IgD-negative memory B cell (primary cell): ENCODE measurements at regions not wholly inside any gene's neighbourhood (a gene's known extent, or its start where the extent isn't known, plus 50 kb on each side); places are given as distances from the start of the nearest gene placed in this dataset.

Experiments
- H3K27ac Mint-ChIP-seq, 3 donors: one replicate each; pipeline ENCODE4 v1.8.0; 2020 to 2022; ENCODE audit warnings: mild to moderate bottlenecking in 3 of 3, mixed read lengths in 3 of 3, moderate library complexity in 1 of 3
- H3K27me3 Mint-ChIP-seq: one replicate; pipeline ENCODE4 v1.8.0; 2021; ENCODE audit warnings: mixed read lengths
- H3K36me3 Mint-ChIP-seq: one replicate; pipeline ENCODE4 v1.8.0; 2020; ENCODE audit warnings: mild to moderate bottlenecking, mixed read lengths
- H3K4me1 Mint-ChIP-seq, 3 donors: one replicate each; pipeline ENCODE4 v1.8.0; 2020 to 2022; ENCODE audit warnings: mixed read lengths in 3 of 3, mild to moderate bottlenecking in 1 of 3
- H3K4me3 Mint-ChIP-seq, 4 donors: one replicate each; pipeline ENCODE4 v1.8.0; 2020 to 2022; ENCODE audit warnings: mild to moderate bottlenecking in 4 of 4, mixed read lengths in 4 of 4, moderate library complexity in 3 of 4
- H3K9me3 Mint-ChIP-seq, 3 donors: one replicate each; pipeline ENCODE4 v1.8.0; 2020 to 2021; ENCODE audit warnings: mixed read lengths in 3 of 3, mild to moderate bottlenecking in 1 of 3

DNA sequence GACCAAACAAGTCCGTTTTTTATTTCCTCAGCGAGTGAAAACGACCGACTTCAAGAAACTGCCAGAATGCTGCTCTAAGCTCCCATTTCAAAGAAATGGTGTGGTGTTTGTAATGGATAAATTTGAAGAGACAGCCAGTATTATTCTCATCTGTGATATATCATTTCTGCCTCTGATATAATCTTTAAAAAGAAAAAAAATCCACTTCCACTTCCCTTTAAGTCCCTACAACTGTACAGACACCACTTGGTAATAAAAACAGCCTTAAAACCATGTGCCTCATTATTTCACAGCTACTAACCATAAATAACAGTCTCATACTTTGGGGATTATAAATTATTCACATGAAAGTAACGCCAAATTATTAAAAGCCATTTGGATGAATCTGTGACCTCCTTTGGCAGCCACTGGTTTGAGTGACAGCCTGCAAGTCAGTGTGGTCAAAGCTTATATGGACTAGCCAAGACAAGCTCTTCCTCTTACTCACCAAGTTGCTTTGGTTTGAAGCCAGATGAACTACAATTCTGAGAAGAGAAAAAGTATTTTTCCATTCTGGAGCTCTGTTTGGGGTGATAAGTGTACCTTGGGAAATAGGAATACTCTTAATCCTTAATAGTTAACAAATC, 168.0 kb downstream of the SHOX2 start:
- peaks cover 3% of the 10 kb centered on the region for H3K27me3 Mint-ChIP-seq
- no peaks in the 10 kb centered on the region for H3K36me3 Mint-ChIP-seq

DNA sequence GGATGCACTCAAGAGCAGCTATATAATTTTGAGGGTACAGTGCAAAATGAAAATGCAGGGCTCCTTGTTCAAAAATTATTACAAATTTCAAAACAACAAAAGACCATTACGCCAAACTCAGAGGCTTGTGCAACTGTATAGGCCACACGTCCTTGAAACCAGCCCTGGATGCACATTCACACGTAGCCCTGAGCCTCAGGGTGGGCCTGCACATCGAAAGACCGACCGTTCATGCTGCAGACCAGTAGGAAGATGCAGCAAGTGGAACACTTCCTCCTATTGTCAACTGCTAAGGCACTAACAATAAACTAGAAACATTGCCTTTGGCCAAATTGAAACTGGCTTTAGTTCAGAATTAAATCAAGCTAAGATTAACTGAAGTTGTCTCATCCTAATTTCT, 174.7 kb downstream of the SHOX2 start:
- H3K27me3 Mint-ChIP-seq: no peaks in the 10 kb centered on the region
- no peak overlapping the region for H3K4me3 Mint-ChIP-seq
- no peaks in the 10 kb centered on the region for H3K36me3 Mint-ChIP-seq
- no peaks in the 10 kb centered on the region for H3K4me1 Mint-ChIP-seq
- no peak overlapping the region for H3K27ac Mint-ChIP-seq
- H3K9me3 Mint-ChIP-seq: no peaks in the 10 kb centered on the region

More for the DNA sequence above, 168.0 kb downstream of the SHOX2 start:
- Mint-ChIP-seq H3K9me3 (no peaks in the 10 kb centered on the region), H3K4me1 (no peaks in the 10 kb centered on the region), H3K27ac (no peak overlapping the region), H3K4me3 (no peak overlapping the region)

DNA sequence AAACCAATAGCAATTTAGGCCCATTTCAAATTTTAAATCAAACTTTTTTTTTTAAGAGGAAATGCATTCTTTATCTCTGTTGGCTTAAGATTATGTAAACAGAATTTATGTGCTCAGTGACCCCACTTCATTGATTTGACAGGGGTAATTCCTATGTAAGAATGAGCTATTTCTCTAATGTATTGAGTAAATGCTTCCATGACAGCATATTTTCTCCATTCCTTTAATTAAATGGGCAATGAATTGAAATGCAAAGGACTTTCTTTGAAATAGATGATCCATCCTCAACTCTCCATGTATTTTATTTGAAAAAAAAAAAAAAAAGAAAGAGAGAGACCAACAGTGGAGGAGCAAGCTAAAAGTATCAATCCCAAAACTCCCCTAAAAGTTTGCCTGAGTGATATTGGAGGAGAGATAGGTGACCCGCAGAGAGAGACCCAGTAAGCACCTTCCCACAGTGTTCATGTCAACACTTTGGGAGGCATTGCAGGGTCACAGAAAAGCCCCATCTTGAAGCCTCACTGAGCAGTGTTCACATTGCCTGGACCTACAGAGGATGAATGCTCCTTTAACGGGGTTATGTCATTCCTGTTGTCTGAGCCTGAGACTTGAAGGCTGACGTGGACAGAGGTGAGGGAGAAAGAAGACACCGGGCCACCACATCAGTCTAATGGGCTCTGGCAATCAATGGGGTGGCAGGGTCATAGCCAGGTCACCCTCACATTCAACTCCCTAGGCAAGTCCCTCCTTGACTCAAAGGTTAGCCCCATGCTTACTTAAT, 176.0 kb downstream of the SHOX2 start:
- H3K27me3 Mint-ChIP-seq: no peaks in the 10 kb centered on the region
- H3K4me3 Mint-ChIP-seq: no peak overlapping the region
- H3K4me1 Mint-ChIP-seq: no peaks in the 10 kb centered on the region
- H3K27ac Mint-ChIP-seq: no peak overlapping the region
- H3K9me3 Mint-ChIP-seq: peaks cover 0 to 3% (median 0%) of the 10 kb centered on the region in 3 donors
- no peaks in the 10 kb centered on the region for H3K36me3 Mint-ChIP-seq

DNA sequence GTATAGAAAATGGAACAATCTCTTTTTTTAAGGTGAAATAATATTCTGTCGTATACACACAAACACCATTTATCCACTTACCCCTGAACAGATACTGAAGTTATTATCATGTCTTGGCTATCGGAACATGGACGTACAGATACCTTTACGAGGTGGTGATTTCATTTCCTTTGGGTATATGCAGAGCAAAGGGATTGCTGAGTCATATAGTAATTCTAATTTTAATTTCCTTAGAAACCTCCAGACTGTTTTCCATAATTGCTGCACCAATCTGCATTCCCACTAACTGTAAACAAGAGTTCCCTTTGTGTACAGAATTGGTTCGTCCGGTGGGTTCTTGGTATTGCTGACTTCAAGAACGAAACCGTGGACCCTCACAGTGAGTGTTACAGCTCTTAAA, 179.4 kb downstream of the SHOX2 start:
- Mint-ChIP-seq H3K27ac (no peak overlapping the region), H3K4me1 (peaks cover 0 to 3% (median 0%) of the 10 kb centered on the region in 3 donors), H3K27me3 (no peaks in the 10 kb centered on the region), H3K4me3 (no peak overlapping the region), H3K9me3 (peaks cover 0 to 3% (median 0%) of the 10 kb centered on the region in 3 donors), H3K36me3 (no peaks in the 10 kb centered on the region)

DNA sequence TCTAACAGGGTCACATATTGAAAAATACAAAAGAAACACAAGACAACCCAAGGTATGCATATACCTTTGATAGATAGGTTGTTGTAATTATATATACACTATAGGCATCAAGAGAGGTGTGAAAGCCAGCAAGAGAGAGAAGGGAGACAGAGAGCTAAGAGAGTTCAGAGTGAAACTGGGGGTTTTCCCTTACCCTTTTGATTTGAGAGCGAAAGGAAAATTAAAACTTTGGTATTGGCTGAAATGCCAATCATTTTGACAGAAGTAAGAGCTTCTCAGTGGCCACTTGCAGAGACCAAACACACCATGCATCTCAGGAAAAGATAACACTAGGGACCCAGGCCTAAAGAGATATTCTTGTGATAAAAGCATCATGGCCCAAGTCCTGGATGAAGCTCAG, 183.6 kb downstream of the SHOX2 start:
- peaks cover 0 to 3% (median 0%) of the 10 kb centered on the region in 3 donors for H3K9me3 Mint-ChIP-seq
- H3K27me3 Mint-ChIP-seq: no peaks in the 10 kb centered on the region
- no peaks in the 10 kb centered on the region for H3K36me3 Mint-ChIP-seq
- no peak overlapping the region for H3K4me3 Mint-ChIP-seq
- H3K27ac Mint-ChIP-seq: peak overlapping the region in 1 of 3 donors; percentile 57
- peaks cover 0 to 3% (median 0%) of the 10 kb centered on the region in 3 donors for H3K4me1 Mint-ChIP-seq

DNA sequence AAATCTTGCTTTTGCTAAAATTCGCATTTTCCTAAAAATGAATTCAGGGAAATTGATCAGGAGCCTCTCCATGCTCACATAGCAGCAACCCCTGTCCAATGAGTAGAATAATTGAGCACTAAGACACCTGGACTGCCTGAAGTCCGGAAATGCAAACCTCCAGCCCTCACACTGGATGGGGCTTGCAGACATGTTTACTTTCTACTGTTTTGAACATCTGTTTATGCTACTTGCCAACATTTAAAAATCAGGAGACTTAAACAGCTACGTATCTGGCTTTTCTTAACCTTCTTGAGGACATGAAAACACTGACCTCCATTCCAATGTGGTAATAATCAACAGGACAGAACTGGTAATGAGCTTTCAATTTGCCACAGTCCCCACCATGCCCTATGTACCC, 184.4 kb downstream of the SHOX2 start:
- Mint-ChIP-seq H3K4me1 (peaks cover 0 to 3% (median 0%) of the 10 kb centered on the region in 3 donors), H3K27me3 (no peaks in the 10 kb centered on the region), H3K9me3 (peaks cover 0 to 3% (median 0%) of the 10 kb centered on the region in 3 donors), H3K36me3 (no peaks in the 10 kb centered on the region), H3K27ac (no peak overlapping the region), H3K4me3 (no peak overlapping the region)

DNA sequence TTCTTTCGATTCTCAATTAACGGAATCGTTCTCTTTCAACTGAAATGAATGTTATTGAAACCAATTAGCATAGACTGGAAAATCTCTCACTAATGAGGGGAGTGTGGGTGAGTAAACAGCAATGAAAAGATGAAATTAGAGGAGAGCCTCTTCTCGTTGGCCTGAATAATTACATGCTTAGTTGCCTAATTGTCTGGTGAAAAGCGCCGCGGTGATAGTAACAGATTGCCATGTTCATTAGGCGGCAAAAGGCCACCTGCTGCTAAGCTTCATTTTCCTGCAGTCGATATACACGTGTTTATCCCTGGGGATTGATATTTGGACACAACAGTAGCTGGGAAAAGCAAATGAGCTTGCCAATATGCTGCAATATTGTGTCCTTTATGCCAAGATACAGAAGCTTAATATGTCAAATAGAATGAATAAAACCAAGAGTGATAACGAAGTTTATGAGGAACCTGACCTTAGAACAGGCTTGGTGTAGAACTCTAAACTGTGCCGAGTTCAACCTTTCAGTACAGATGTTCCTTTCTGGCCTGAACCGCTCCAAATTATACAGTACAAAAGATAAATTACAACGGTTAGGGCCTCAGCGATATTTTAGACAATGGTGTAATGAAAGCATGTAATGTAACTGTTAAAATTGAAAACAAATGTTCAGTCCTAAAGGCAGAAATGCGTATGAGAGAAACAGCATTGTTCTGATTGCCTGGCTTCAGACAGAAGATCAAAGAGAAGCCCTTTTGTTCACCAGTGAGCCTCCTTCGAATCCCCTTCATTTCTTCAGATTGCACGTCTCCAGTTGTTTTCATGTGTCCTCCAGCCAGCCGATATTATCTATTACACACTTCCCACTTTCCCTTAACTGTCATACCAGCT, 185.2 kb downstream of the SHOX2 start:
- Mint-ChIP-seq H3K4me1 (peaks cover 0 to 3% (median 0%) of the 10 kb centered on the region in 3 donors), H3K36me3 (no peaks in the 10 kb centered on the region), H3K4me3 (no peak overlapping the region), H3K9me3 (peaks cover 0 to 3% (median 0%) of the 10 kb centered on the region in 3 donors), H3K27ac (no peak overlapping the region), H3K27me3 (no peaks in the 10 kb centered on the region)

DNA sequence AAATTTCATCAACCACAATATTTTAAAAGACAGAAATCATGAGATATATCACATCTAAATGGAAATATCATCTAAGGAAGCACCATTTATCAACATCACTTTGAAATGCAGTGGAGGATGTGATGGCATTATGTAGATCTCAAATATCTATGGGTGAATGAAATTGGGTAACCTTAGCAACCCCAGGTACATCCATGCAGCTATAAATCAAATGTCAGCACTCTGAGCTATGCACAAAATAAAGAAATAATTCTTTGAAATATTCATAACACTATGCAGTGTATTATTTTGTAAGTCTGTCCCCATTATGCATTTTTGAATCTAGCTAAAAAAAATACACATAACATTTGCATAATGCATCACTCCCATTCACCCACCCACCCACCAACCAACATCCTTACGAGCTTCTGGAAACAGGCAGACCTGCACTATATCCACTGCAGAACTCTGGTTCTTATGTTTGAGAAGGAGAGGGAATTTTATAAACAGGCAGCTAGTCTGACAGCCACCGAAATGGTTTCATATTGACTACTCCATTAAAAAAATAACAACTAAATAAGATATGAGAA, 186.8 kb downstream of the SHOX2 start:
- Mint-ChIP-seq H3K27ac (no peak overlapping the region), H3K36me3 (no peaks in the 10 kb centered on the region), H3K27me3 (no peaks in the 10 kb centered on the region), H3K4me3 (no peak overlapping the region), H3K4me1 (peaks cover 0 to 3% (median 0%) of the 10 kb centered on the region in 3 donors), H3K9me3 (no peaks in the 10 kb centered on the region)

DNA sequence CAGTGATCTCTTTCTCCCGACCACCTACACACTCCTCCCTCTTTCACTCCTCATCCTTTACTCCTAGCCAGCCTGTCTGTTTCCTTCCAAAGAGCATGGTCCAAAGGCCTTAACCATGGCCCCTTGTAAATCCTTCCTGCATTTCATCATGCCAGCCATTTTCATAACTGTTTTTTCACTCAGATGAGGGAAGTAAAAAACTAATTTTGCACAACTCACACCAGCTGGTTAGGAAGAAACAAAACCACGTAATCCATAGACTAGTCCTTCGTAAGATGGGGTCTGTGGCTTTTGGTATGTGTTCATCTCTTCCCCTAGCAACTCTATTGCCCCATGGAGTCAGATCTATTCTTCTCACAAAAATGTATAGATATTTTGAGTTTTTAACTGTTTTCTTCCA, 187.8 kb downstream of the SHOX2 start:
- Mint-ChIP-seq H3K27me3 (no peaks in the 10 kb centered on the region), H3K36me3 (no peaks in the 10 kb centered on the region), H3K9me3 (no peaks in the 10 kb centered on the region), H3K4me1 (peaks cover 0 to 3% (median 0%) of the 10 kb centered on the region in 3 donors), H3K4me3 (no peak overlapping the region), H3K27ac (no peak overlapping the region)

DNA sequence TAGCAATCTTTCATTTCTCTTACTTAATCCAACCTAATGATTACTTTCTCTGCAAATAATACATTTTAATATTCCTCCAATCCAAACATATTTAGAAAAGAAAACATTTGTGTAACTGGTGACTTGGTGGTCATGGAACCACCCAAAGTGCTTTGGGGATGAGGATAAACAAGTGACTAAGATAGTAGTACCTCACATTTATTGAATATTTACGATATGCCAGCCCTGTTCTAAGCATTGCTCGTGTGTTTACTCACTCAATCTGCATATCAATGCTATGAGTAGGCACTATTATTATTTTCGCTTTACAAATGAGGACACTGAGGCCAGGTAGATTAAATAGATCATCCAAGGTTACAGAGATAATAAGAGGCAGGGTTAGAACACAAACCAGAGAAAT, 189.5 kb downstream of the SHOX2 start:
- Mint-ChIP-seq H3K4me3 (no peak overlapping the region), H3K9me3 (no peaks in the 10 kb centered on the region), H3K27me3 (no peaks in the 10 kb centered on the region), H3K4me1 (no peaks in the 10 kb centered on the region), H3K27ac (no peak overlapping the region), H3K36me3 (no peaks in the 10 kb centered on the region)

DNA sequence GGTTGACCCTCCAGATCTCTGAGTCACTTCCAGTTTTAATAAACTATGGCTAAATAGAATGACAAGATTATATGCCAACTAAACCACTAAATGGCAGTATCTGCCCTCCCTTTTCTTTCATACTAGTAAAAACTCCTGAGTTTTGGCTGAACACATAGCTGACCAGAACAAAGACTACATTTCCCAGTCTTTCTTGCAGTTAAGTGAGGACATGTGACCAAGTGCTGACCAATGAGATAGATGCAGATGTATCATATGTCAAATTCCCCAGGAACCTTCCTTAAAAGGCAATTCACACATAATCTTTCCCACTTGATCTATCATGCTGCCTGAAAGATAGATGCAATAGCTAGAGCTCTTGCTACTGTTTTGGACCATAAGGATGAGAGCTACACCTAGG, 191.3 kb downstream of the SHOX2 start:
- Mint-ChIP-seq H3K4me3 (no peak overlapping the region), H3K36me3 (no peaks in the 10 kb centered on the region), H3K27me3 (no peaks in the 10 kb centered on the region), H3K27ac (no peak overlapping the region), H3K4me1 (no peaks in the 10 kb centered on the region), H3K9me3 (no peaks in the 10 kb centered on the region)

DNA sequence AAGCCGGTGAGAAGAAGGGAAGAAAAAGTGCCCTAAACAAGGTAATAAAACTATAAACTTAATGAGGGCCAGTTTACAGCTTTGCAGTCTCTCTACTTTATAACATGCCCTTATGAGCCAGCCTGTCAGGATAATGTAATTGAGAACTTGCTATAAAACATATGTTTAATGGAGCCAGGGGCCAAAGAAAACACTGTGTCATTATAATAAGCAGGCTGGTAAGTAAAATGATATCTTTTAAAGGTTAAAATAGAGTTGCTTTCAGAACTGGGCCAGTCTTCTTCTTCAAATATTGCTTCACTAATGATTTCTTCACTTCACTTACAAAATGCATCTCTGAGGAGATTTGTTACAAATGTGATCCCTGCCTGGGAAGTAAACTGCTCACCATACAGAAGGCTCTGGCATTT, 192.5 kb downstream of the SHOX2 start:
- Mint-ChIP-seq H3K27ac (no peak overlapping the region), H3K36me3 (no peaks in the 10 kb centered on the region), H3K9me3 (peaks cover 0 to 2% (median 0%) of the 10 kb centered on the region in 3 donors), H3K4me3 (no peak overlapping the region), H3K4me1 (no peaks in the 10 kb centered on the region), H3K27me3 (no peaks in the 10 kb centered on the region)

DNA sequence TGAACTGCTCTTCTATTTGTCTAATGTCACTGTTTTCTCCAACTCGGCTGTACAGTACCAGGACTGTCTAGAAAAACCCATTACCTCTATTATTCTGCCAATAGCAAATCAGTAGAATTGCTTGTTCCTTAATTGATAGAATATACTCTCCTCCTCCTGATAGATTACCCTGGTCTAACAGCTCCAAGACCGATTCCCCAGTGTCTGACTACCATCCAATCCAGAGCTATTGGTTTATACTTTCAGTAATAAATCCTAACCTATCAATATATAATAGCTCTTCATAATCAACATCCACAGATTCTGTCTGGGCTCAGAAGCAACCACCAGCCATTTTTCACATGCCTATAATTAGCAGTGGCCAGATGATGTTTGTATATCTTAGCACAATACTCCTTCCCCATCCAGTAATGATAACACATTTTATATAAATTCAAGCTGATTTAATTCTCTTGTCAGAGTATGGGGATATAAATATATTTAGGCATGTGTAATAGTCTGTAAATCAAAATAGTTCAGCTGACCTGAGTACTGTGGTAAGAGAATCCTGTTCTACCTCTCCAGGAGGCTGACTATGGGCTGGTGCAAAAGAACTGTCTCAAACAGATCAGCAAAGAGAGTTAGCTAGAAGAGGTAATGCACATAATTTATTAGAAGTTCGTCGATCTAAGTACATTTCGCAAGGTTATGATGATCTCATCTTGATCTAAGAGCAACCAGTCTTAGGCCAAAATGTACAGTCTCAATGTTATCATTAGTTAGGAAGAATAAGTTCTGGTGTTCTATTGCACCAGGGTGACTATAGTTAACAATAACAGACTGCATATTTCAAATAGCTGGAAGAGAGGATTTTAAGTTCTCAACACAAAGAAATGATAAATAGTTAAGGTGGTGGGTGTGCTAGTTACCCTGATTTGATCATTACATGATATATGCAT, 193.4 kb downstream of the SHOX2 start:
- Mint-ChIP-seq H3K4me1 (no peaks in the 10 kb centered on the region), H3K27ac (no peak overlapping the region), H3K36me3 (no peaks in the 10 kb centered on the region), H3K9me3 (peaks cover 0 to 2% (median 0%) of the 10 kb centered on the region in 3 donors), H3K4me3 (no peak overlapping the region), H3K27me3 (no peaks in the 10 kb centered on the region)

DNA sequence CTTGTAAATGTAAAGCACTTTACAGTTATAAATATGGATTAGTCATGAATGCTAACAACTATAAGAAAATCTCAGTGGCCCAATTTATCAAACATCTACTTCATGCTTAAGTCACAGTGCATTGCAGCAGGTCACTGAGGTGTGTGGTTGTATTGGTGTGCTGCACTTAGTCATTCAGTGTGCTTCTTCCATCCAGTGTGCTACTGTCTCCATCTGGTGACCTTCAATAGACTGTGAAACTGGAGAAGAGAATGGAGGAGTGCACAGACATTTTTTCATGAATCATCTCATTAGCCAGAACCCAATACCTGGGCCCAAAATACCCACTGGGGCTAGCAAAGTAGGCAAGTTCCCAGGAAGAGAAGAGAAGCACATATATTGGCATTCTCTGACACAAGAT, 199.6 kb downstream of the SHOX2 start:
- no peaks in the 10 kb centered on the region for H3K4me1 Mint-ChIP-seq
- no peak overlapping the region for H3K27ac Mint-ChIP-seq
- H3K9me3 Mint-ChIP-seq: peaks cover 5 to 14% (median 12%) of the 10 kb centered on the region in 3 donors
- H3K27me3 Mint-ChIP-seq: no peaks in the 10 kb centered on the region
- no peaks in the 10 kb centered on the region for H3K36me3 Mint-ChIP-seq
- H3K4me3 Mint-ChIP-seq: no peak overlapping the region
